NT2/D1 (cell line): ENCODE measurements at regions not wholly inside any gene's neighbourhood (a gene's known extent, or its start where the extent isn't known, plus 50 kb on each side); places are given as distances from the start of the nearest gene placed in this dataset.

Experiments
- DNase-seq: peaks from one replicate; pipeline ENCODE4 v3.0.0-alpha.2; 2011; ENCODE audit warnings: low read depth, low spot score
- H3K27me3 ChIP-seq: 2 replicates; pipeline ENCODE4 v1.6.0; 2011; ENCODE audit warnings: mild to moderate bottlenecking; ENCODE audit not compliant: insufficient read length, insufficient read depth
- H3K36me3 ChIP-seq: 2 replicates; pipeline ENCODE4 v1.6.1; 2011; ENCODE audit warnings: mild to moderate bottlenecking, low read length, mixed read lengths; ENCODE audit not compliant: insufficient read depth, insufficient read length
- H3K4me1 ChIP-seq: 2 replicates; pipeline ENCODE4 v1.5.1; 2011; ENCODE audit not compliant: insufficient read depth, insufficient read length
- H3K4me3 ChIP-seq: 2 replicates; pipeline ENCODE4 v1.5.1; 2011; ENCODE audit warnings: low read depth; ENCODE audit not compliant: insufficient read length
- H3K9ac ChIP-seq: 2 replicates; pipeline ENCODE4 v1.6.0; 2011; ENCODE audit warnings: low read depth; ENCODE audit not compliant: insufficient read length
- H3K9me3 ChIP-seq: 2 replicates; pipeline ENCODE4 v1.5.1; 2011; ENCODE audit warnings: mild to moderate bottlenecking, low read length; ENCODE audit not compliant: insufficient read depth
- SUZ12 ChIP-seq: IDR thresholded peaks from 2 replicates; pipeline ENCODE4 v1.6.1; 2011; ENCODE audit not compliant: insufficient read length, insufficient read depth; ENCODE audit errors: extremely low read depth
- YY1 ChIP-seq: IDR thresholded peaks from 2 replicates; pipeline ENCODE4 v1.6.1; 2011; ENCODE audit not compliant: insufficient read length, insufficient read depth
- ZNF274 ChIP-seq: IDR thresholded peaks from 2 replicates; pipeline ENCODE4 v1.6.1; 2011; ENCODE audit warnings: mild to moderate bottlenecking, low read depth, low read length

DNA sequence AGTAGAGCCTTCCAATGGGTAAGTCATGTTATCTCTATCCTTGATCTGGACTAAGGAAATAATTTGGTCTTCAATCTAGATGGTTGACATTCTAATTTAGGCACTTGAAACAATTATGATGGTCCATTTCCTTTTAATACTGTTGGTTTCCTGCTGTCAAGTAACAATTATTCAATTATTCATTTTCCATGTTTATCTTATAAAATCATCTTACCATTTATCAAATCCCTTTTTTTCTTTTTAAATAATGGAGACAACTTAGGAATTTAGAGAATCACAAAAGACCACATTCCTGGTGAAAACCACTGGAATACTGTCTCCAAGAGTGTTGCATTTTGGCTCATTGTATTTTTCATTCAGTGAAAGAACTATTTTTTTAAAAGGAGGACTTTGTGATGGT, 148.7 kb upstream of the CTSO start:
- Histone ChIP-seq H3K9ac (no peak overlapping the region), H3K4me1 (no peaks in the 10 kb centered on the region), H3K4me3 (no peak overlapping the region), H3K27me3 (no peaks in the 10 kb centered on the region), H3K36me3 (no peaks in the 10 kb centered on the region), H3K9me3 (no peaks in the 10 kb centered on the region)
- TF ChIP-seq SUZ12 (no peak), YY1 (no peak), ZNF274 (no peak)
- no peak for DNase-seq

- H3K4me1 ChIP-seq: no peaks in the 10 kb centered on the region
- H3K9ac ChIP-seq: no peak overlapping the region
- DNase-seq: no peak
- H3K36me3 ChIP-seq: no peaks in the 10 kb centered on the region
- H3K9me3 ChIP-seq: no peaks in the 10 kb centered on the region
- H3K27me3 ChIP-seq: no peaks in the 10 kb centered on the region
- no peak overlapping the region for H3K4me3 ChIP-seq
- TF ChIP-seq YY1 (no peak), SUZ12 (no peak), ZNF274 (no peak)
Observed at GRCh38 chr4:156101571-156101970, 147.9 kb upstream of the CTSO start.

GRCh38 chr4:156100651-156101050, 147.0 kb upstream of the CTSO start:
- TF ChIP-seq YY1 (no peak), ZNF274 (no peak), SUZ12 (no peak)
- Histone ChIP-seq H3K36me3 (no peaks in the 10 kb centered on the region), H3K4me3 (no peak overlapping the region), H3K9ac (no peak overlapping the region), H3K9me3 (no peaks in the 10 kb centered on the region), H3K27me3 (no peaks in the 10 kb centered on the region), H3K4me1 (no peaks in the 10 kb centered on the region)
- no peak for DNase-seq

GRCh38 chr4:156098805-156099204, 145.1 kb upstream of the CTSO start:
- Histone ChIP-seq H3K27me3 (no peaks in the 10 kb centered on the region), H3K4me1 (no peaks in the 10 kb centered on the region), H3K36me3 (no peaks in the 10 kb centered on the region), H3K4me3 (no peak overlapping the region), H3K9me3 (no peaks in the 10 kb centered on the region), H3K9ac (no peak overlapping the region)
- no peak for DNase-seq
- TF ChIP-seq ZNF274 (no peak), YY1 (no peak), SUZ12 (no peak)

DNA sequence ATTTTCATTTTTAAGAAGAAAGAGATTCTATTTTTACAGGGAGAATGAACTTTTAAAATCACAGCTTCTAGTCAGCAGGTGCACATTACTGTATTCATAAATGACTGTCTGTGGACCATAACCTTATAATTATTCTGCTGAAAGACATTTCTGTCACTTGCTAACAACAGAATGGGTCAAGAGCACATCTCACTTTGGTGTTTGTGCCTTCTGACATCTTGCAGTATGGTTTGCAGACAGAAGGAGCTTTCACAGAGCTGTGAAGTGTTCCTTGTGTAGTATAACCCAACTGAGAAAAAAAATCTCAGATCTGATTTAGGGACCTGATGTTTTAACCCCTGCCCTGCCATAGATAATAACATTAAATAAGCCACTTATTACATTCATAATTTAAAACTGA, 131.4 kb upstream of the CTSO start:
- DNase-seq: no peak
- H3K36me3 ChIP-seq: no peaks in the 10 kb centered on the region
- H3K4me1 ChIP-seq: no peaks in the 10 kb centered on the region
- H3K9ac ChIP-seq: no peak overlapping the region
- no peak overlapping the region for H3K4me3 ChIP-seq
- H3K9me3 ChIP-seq: no peaks in the 10 kb centered on the region
- TF ChIP-seq ZNF274 (no peak), YY1 (no peak), SUZ12 (no peak)
- H3K27me3 ChIP-seq: no peaks in the 10 kb centered on the region

DNA sequence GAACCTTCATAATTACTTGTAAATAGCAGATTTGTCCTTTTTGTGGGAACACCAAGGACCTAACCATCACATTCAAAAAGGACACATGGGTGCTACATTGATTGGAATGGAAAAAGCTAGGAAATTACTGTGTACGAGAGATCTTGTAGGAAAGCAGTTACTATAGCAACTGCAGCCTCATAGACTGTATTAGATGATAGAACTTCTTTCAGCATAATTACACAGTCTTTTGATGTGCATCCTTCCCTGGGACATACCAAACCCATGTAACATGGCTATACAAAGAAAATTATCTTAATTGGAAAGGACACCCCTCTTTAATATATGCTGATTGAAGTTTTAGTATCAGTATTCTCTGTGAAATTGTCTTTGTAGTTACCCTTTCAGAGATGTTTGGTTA, 130.7 kb upstream of the CTSO start:
- H3K27me3 ChIP-seq: no peaks in the 10 kb centered on the region
- TF ChIP-seq SUZ12 (no peak), ZNF274 (no peak)
- no peak overlapping the region for H3K9ac ChIP-seq
- H3K36me3 ChIP-seq: no peaks in the 10 kb centered on the region
- no peaks in the 10 kb centered on the region for H3K9me3 ChIP-seq
- DNase-seq: no peak
- H3K4me3 ChIP-seq: no peak overlapping the region
- no peaks in the 10 kb centered on the region for H3K4me1 ChIP-seq

DNA sequence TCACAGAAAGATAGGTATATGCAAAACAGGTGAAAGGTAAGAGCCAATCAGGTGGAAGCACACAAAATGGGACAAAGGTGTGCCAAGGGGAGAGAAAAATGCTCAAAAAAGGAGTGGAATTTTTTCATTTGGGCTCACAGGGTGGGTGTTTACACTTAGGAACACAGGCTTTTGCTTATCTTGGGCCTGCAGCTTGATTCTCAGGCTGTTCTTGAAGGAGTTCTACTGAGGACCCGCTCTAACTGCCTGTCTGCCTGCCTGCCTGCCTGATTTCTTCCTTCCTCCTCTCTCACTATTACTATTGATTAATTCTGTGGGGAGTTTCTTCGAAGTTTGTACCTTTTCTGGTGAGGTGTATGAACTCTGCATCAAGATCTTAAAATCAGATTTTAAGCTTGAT, 120.3 kb upstream of the CTSO start:
- H3K4me3 ChIP-seq: no peak overlapping the region
- TF ChIP-seq ZNF274: no peak
- no peak for TF ChIP-seq SUZ12
- TF ChIP-seq YY1: no peak
- H3K27me3 ChIP-seq: no peaks in the 10 kb centered on the region
- no peaks in the 10 kb centered on the region for H3K4me1 ChIP-seq
- DNase-seq: no peak
- peaks cover 17% of the 10 kb centered on the region; the same call in 1 of the 2 replicates for H3K9me3 ChIP-seq
- H3K36me3 ChIP-seq: no peaks in the 10 kb centered on the region
- no peak overlapping the region for H3K9ac ChIP-seq

DNA sequence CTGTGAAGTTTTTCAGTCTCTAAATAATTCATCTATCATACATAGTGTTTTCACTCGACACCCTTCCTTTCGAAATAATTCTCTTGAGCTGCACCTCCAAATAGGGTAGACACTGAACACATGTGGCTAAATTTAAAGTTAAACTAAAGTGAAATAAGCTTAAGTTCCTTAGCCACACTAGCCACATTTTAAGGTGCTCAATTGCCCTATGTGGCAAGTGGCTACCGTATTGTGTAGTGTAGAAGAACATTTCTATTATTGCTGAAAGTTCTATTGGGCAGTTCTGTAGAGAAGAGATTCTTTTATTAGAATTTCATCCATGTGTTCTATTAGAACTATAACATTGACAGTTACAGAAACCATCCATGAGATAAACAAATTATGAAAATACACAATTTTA, 107.0 kb upstream of the CTSO start:
- DNase-seq: no peak
- TF ChIP-seq YY1 (no peak), ZNF274 (no peak), SUZ12 (no peak)
- Histone ChIP-seq H3K4me3 (no peak overlapping the region), H3K9me3 (no peaks in the 10 kb centered on the region), H3K9ac (no peak overlapping the region), H3K4me1 (no peaks in the 10 kb centered on the region), H3K27me3 (no peaks in the 10 kb centered on the region), H3K36me3 (no peaks in the 10 kb centered on the region)
